ENCODE measurements at regions not wholly inside any gene's neighbourhood (a gene's known extent, or its start where the extent isn't known, plus 50 kb on each side); places are given as distances from the start of the nearest gene placed in this dataset.

- peaks cover 56% of the 10 kb centered on the region for H3K9me3 Mint-ChIP-seq
- H3K27ac Mint-ChIP-seq, result no peak overlapping the region
- DNase-seq, result no peak
- no peaks in the 10 kb centered on the region for H3K27me3 Mint-ChIP-seq (ENCODE audit: insufficient read depth)
- TF ChIP-seq, protein P1, sequence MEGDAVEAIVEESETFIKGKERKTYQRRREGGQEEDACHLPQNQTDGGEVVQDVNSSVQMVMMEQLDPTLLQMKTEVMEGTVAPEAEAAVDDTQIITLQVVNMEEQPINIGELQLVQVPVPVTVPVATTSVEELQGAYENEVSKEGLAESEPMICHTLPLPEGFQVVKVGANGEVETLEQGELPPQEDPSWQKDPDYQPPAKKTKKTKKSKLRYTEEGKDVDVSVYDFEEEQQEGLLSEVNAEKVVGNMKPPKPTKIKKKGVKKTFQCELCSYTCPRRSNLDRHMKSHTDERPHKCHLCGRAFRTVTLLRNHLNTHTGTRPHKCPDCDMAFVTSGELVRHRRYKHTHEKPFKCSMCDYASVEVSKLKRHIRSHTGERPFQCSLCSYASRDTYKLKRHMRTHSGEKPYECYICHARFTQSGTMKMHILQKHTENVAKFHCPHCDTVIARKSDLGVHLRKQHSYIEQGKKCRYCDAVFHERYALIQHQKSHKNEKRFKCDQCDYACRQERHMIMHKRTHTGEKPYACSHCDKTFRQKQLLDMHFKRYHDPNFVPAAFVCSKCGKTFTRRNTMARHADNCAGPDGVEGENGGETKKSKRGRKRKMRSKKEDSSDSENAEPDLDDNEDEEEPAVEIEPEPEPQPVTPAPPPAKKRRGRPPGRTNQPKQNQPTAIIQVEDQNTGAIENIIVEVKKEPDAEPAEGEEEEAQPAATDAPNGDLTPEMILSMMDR (IDR thresholded peaks at IDR 0.05), result no peak
- H3K36me3 Mint-ChIP-seq (ENCODE audit: low read depth), result peaks cover 5% of the 10 kb centered on the region; the same call in 1 of the 2 replicates
- no peaks in the 10 kb centered on the region for H3K4me1 Mint-ChIP-seq (ENCODE audit: low read depth)
- H3K4me3 Mint-ChIP-seq, result no peak overlapping the region
These were observed 358.5 kb downstream of the WDR72 start for GRCh38 chr15:53400986-53401385.

- peaks cover 43% of the 10 kb centered on the region for H3K9me3 Mint-ChIP-seq
- no peak for DNase-seq
- no peaks in the 10 kb centered on the region for H3K27me3 Mint-ChIP-seq (ENCODE audit: insufficient read depth)
- H3K4me3 Mint-ChIP-seq, result no peak overlapping the region
- no peak overlapping the region for H3K27ac Mint-ChIP-seq
- peaks cover 5% of the 10 kb centered on the region; the same call in 1 of the 2 replicates for H3K36me3 Mint-ChIP-seq (ENCODE audit: low read depth)
- TF ChIP-seq, protein P1 (IDR thresholded peaks at IDR 0.05), result no peak
- no peaks in the 10 kb centered on the region for H3K4me1 Mint-ChIP-seq (ENCODE audit: low read depth)
These were observed 362.3 kb downstream of the WDR72 start for GRCh38 chr15:53397041-53397616.

GRCh38 chr15:53395871-53396270 is 363.6 kb downstream of the WDR72 start:
- no peaks in the 10 kb centered on the region for H3K27me3 Mint-ChIP-seq (ENCODE audit: insufficient read depth)
- no peak for DNase-seq
- no peaks in the 10 kb centered on the region for H3K4me1 Mint-ChIP-seq (ENCODE audit: low read depth)
- peaks cover 2% of the 10 kb centered on the region; the same call in 1 of the 2 replicates for H3K36me3 Mint-ChIP-seq (ENCODE audit: low read depth)
- H3K27ac Mint-ChIP-seq, result no peak overlapping the region
- TF ChIP-seq, protein P1 (IDR thresholded peaks at IDR 0.05), result no peak
- no peak overlapping the region for H3K4me3 Mint-ChIP-seq
- peaks cover 40% of the 10 kb centered on the region for H3K9me3 Mint-ChIP-seq

GRCh38 chr15:53390549-53390948 is 368.9 kb downstream of the WDR72 start:
- no peaks in the 10 kb centered on the region for H3K27me3 Mint-ChIP-seq (ENCODE audit: insufficient read depth)
- TF ChIP-seq, protein P1 (IDR thresholded peaks at IDR 0.05), result no peak
- no peak overlapping the region for H3K27ac Mint-ChIP-seq
- H3K4me1 Mint-ChIP-seq (ENCODE audit: low read depth), result no peaks in the 10 kb centered on the region
- no peak overlapping the region for H3K4me3 Mint-ChIP-seq
- peaks cover 47% of the 10 kb centered on the region for H3K9me3 Mint-ChIP-seq
- no peak for DNase-seq
- no peaks in the 10 kb centered on the region; the same call in 1 of the 2 replicates for H3K36me3 Mint-ChIP-seq (ENCODE audit: low read depth)

- Mint-ChIP-seq H3K36me3 (ENCODE audit: low read depth) (no peaks in the 10 kb centered on the region; the same call in 1 of the 2 replicates), H3K27ac (no peak overlapping the region), H3K9me3 (peaks cover 51% of the 10 kb centered on the region), H3K4me3 (no peak overlapping the region), H3K27me3 (ENCODE audit: insufficient read depth) (no peaks in the 10 kb centered on the region), H3K4me1 (ENCODE audit: low read depth) (no peaks in the 10 kb centered on the region)
- no peak for DNase-seq
- TF ChIP-seq, protein P1 (IDR thresholded peaks at IDR 0.05), result no peak
These were observed 370.0 kb downstream of the WDR72 start for GRCh38 chr15:53389271-53390037.
